GM12878 (cell line): ENCODE measurements at regions not wholly inside any gene's neighbourhood (a gene's known extent, or its start where the extent isn't known, plus 50 kb on each side); places are given as distances from the start of the nearest gene placed in this dataset.

Source experiments
- ATAC-seq: fragments of 200-7000 bp; cut with Tn5 transposase; 3 replicates; pipeline ENCODE4 v1.9.1; 2020; ENCODE audit warnings: mild to moderate bottlenecking, moderate library complexity
- BruUV-seq: library from RNA; stranded (reverse); fragments of 400-500 nt; replicated peaks from 2 replicates; lab custom pipeline; 2021; lab: Mats Ljungman, UMichigan
- CTCF ChIA-PET: fragments of 300-600 bp; sonication (Branson Sonifier 250); formaldehyde crosslinking; extraction: SDS; loops from one replicate; lab custom pipeline; 2021; ENCODE audit warnings: inconsistent platforms; lab: Yijun Ruan, JAX
- POLR2A ChIA-PET: fragments of 350-600 bp; formaldehyde crosslinking; extraction: SDS; loops from one replicate; lab custom pipeline; 2021; ENCODE audit warnings: inconsistent platforms; lab: Charles Lee
- RAD21 ChIA-PET: fragments of 300-600 bp; sonication (Branson Sonifier 250); formaldehyde crosslinking; loops from one replicate; lab custom pipeline; 2023; ENCODE audit warnings: antibody characterized with exemption; ENCODE audit not compliant: unreplicated experiment; lab: Charles Lee
- SMC1A ChIA-PET: fragments of 300-600 bp; sonication (Branson Sonifier 250); formaldehyde crosslinking; loops from one replicate; lab custom pipeline; 2023; ENCODE audit not compliant: unreplicated experiment, uncharacterized antibody; lab: Charles Lee
- DNase-seq: peaks from one replicate; pipeline ENCODE4 v3.0.0-alpha.2; 2011; ENCODE audit warnings: low read depth, low spot score
- FAIRE-seq: peaks from 3 replicates; lab custom pipeline; 2011; peaks lifted over from hg19 to GRCh38; lab: Jason Lieb, UNC
- H2AFZ ChIP-seq: 2 replicates; pipeline ENCODE4 v1.6.0; 2011; ENCODE audit warnings: low read depth, low read length, control low read depth; ENCODE audit not compliant: control insufficient read depth
- H3K27ac ChIP-seq: 2 replicates; pipeline ENCODE4 v1.5.1; 2011; ENCODE audit warnings: control low read depth; ENCODE audit not compliant: control insufficient read depth, insufficient read depth
- H3K27me3 ChIP-seq, 2 experiments: replicated peaks in 1 of 2; 2 replicates each; pipeline versions ENCODE4 v1.6.0 to v1.6.1; 2011; ENCODE audit warnings: low read length in 1 of 2; ENCODE audit not compliant: control insufficient read depth in 2 of 2, insufficient read depth in 2 of 2
- H3K36me3 ChIP-seq, 2 experiments: 2 replicates each; pipeline ENCODE4 v1.5.1; 2011; ENCODE audit warnings: low read length in 1 of 2; ENCODE audit not compliant: control insufficient read depth in 2 of 2, insufficient read depth in 2 of 2
- H3K4me1 ChIP-seq: 2 replicates; pipeline ENCODE4 v1.6.1; 2011; ENCODE audit warnings: mild to moderate bottlenecking, low read length, moderate library complexity, mixed read lengths; ENCODE audit not compliant: control insufficient read depth, insufficient read depth
- H3K4me2 ChIP-seq: 2 replicates; pipeline ENCODE4 v1.6.0; 2011; ENCODE audit warnings: control low read depth; ENCODE audit not compliant: control insufficient read depth, insufficient read depth
- H3K4me3 ChIP-seq: fragments of 200-600 bp; sonication (generic); 2 replicates; pipeline ENCODE4 v1.5.1; 2016
- H3K79me2 ChIP-seq: 2 replicates; pipeline ENCODE4 v1.6.0; 2011; ENCODE audit warnings: low read length; ENCODE audit not compliant: control insufficient read depth, insufficient read depth
- H3K9ac ChIP-seq: 2 replicates; pipeline ENCODE4 v1.8.0; 2011; ENCODE audit warnings: low read length, control low read depth, mixed read lengths; ENCODE audit not compliant: control insufficient read depth, insufficient read depth
- H3K9me3 ChIP-seq: replicated peaks from 3 replicates; pipeline ENCODE4 v1.5.1; 2011; ENCODE audit warnings: mild to moderate bottlenecking, low read length; ENCODE audit not compliant: control insufficient read depth, insufficient read depth
- H4K20me1 ChIP-seq: 2 replicates; pipeline ENCODE4 v1.6.0; 2011; ENCODE audit not compliant: control insufficient read depth, insufficient read depth
- ESRRA ChIP-seq: IDR thresholded peaks from 2 replicates; pipeline ENCODE4 v1.6.1; 2012; ENCODE audit warnings: mild to moderate bottlenecking, low read length, improper control_type of control experiment
- NR2C1 ChIP-seq: fragments of 450-650 bp; IDR thresholded peaks from 2 replicates; pipeline ENCODE4 v1.6.1; 2017; ENCODE audit warnings: antibody characterized with exemption, mild to moderate bottlenecking, moderate library complexity
- RELB ChIP-seq: fragments of 450-650 bp; IDR thresholded peaks from 2 replicates; pipeline ENCODE4 v1.6.1; 2017; ENCODE audit warnings: low read depth, mild to moderate bottlenecking, moderate library complexity
- TCF3 ChIP-seq: IDR thresholded peaks from 2 replicates; pipeline ENCODE4 v1.6.1; 2012; ENCODE audit warnings: low read depth, mild to moderate bottlenecking, low read length, borderline replicate concordance; ENCODE audit not compliant: insufficient read depth
- WGBS: methylation state at CpG from one replicate; pipeline ENCODE4 v1.1.6; 2016; ENCODE audit warnings: low lambda C conversion rate; ENCODE audit not compliant: insufficient replicate concordance, insufficient coverage; ENCODE audit errors: missing lambda C conversion rate; 5-methylcytosine and 5-hydroxymethylcytosine counted together
- in situ Hi-C: fragments of 300-500 bp; cut with MboI; formaldehyde crosslinking; loops from 9 replicates; pipeline ENCODE4 v1.14.3; 2018; ENCODE audit warnings: mixed read lengths
- intact Hi-C: fragments of 100-400 bp; cut with micrococcal nuclease; formaldehyde crosslinking; loops from one replicate; pipeline ENCODE4 v1.14.2; 2022; ENCODE audit not compliant: unreplicated experiment

- H3K9me3 ChIP-seq, result no peaks in the 10 kb centered on the region
- SMC1A ChIA-PET, result no interaction called here
- no peak for FAIRE-seq
- H3K4me3 ChIP-seq, result no peak overlapping the region
- H3K36me3 ChIP-seq, result no peaks in the 10 kb centered on the region
- DNase-seq, result no peak
- in situ Hi-C loops (no loop called here), intact Hi-C loops (no loop called here)
- BruUV-seq, result no TSS peak
- ATAC-seq, result no peak
- no peaks in the 10 kb centered on the region for H3K27me3 ChIP-seq
- no peak overlapping the region for H3K27ac ChIP-seq
- no peak overlapping the region for H3K4me2 ChIP-seq
- H3K79me2 ChIP-seq, result no peaks in the 10 kb centered on the region
- H3K4me1 ChIP-seq, result no peaks in the 10 kb centered on the region
- CTCF ChIA-PET, result no interaction called here
- TF ChIP-seq RELB, result no peak
- no peak overlapping the region for H3K9ac ChIP-seq
- no peak overlapping the region for H2AFZ ChIP-seq
- POLR2A ChIA-PET, result no interaction called here
- H4K20me1 ChIP-seq, result no peaks in the 10 kb centered on the region
- RAD21 ChIA-PET, result no interaction called here
- WGBS, result 0% methylated on average over 2 of the region's 2 CpGs
Observed at GRCh38 chr11:91819195-91819594, 405.4 kb upstream of the FAT3 start.

GRCh38 chr11:91817996-91818395 lies 406.6 kb upstream of the FAT3 start:
- CTCF ChIA-PET, result no interaction called here
- Histone ChIP-seq H3K36me3 (no peaks in the 10 kb centered on the region), H3K27me3 (no peaks in the 10 kb centered on the region), H3K9me3 (no peaks in the 10 kb centered on the region), H3K27ac (no peak overlapping the region), H3K4me3 (no peak overlapping the region), H3K4me2 (no peak overlapping the region), H3K79me2 (no peaks in the 10 kb centered on the region), H3K9ac (no peak overlapping the region), H2AFZ (no peak overlapping the region), H4K20me1 (no peaks in the 10 kb centered on the region), H3K4me1 (no peaks in the 10 kb centered on the region)
- SMC1A ChIA-PET, result no interaction called here
- TF ChIP-seq NR2C1 (no peak), ESRRA (no peak), TCF3 (no peak)
- ATAC-seq (no peak), FAIRE-seq (no peak), DNase-seq (no peak)
- BruUV-seq, result no TSS peak
- intact Hi-C loops, result no loop called here
- in situ Hi-C loops, result no loop called here
- RAD21 ChIA-PET, result no interaction called here
- POLR2A ChIA-PET, result no interaction called here
- 4% methylated on average over 4 of the region's 4 CpGs for WGBS
